ENCODE measurements at regions not wholly inside any gene's neighbourhood (a gene's known extent, or its start where the extent isn't known, plus 50 kb on each side); places are given as distances from the start of the nearest gene placed in this dataset.

GRCh38 chr1:87524021-87524754 lies 195.5 kb downstream of the LMO4 start:
- Histone ChIP-seq H3K27ac (ENCODE audit: low read depth, low read length) (no peak overlapping the region), H3K4me3 (ENCODE audit: low read depth, low read length) (no peak overlapping the region), H3K27me3 (ENCODE audit: insufficient read depth, low read length) (peaks cover 9% of the 10 kb centered on the region; the same call in 1 of the 2 replicates)

DNA sequence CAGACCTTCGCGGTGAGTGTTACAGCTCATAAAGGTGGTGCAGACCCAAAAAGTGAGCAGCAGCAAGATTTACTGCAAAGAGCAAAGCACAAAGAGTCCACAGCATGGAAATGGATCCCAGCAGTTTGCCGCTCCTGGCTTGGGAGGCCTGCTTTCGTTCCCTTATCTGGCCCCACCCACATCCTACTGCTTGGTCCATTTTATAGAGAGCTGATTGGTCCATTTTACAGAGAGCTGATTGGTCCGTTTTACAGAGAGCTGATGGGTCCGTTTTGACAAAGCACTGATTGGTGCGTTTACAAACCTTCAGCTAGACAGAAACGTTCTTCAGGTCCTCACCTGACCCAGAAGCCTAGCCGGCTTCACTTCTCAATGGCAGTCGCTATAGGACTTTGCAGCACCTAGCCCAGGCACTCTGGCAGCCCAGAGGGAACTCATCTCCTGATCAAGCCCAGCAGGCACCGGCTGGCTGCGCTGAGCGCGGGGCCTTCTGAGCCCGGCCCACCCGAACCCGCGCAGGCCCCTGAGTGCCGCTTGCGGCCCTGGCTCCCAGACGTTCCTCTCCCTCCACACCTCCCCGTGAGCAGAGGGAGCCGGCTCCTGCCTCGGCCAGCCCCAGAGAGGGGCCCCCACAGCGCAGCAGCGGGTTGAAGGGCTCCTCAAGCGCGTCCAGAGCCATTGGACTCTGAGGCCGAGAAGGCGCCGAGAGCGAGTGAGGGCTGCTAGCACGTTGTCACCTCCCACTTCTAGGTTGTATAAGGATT lies 200.3 kb downstream of the LMO4 start:
- Histone ChIP-seq H3K4me1 (ENCODE audit: control insufficient read depth, insufficient read depth, low read length, unreplicated experiment) (no peaks in the 10 kb centered on the region), H2AFZ (ENCODE audit: low read length, unreplicated experiment) (no peak overlapping the region), H3K79me2 (ENCODE audit: control insufficient read depth, insufficient read depth, low read length, unreplicated experiment) (no peaks in the 10 kb centered on the region), H3K36me3 (ENCODE audit: insufficient read depth, low read length) (no peaks in the 10 kb centered on the region), H3K27ac (ENCODE audit: low read depth, low read length) (no peak overlapping the region), H3K27me3 (ENCODE audit: insufficient read depth, low read length) (peaks cover 4% of the 10 kb centered on the region; the same call in 1 of the 2 replicates), H3K4me3 (ENCODE audit: low read depth, low read length) (no peak overlapping the region)

More at GRCh38 chr1:87524021-87524754, 195.5 kb downstream of the LMO4 start:
- Histone ChIP-seq H2AFZ (ENCODE audit: low read length, unreplicated experiment) (no peak overlapping the region), H3K79me2 (ENCODE audit: control insufficient read depth, insufficient read depth, low read length, unreplicated experiment) (no peaks in the 10 kb centered on the region), H3K36me3 (ENCODE audit: insufficient read depth, low read length) (no peaks in the 10 kb centered on the region), H3K4me1 (ENCODE audit: control insufficient read depth, insufficient read depth, low read length, unreplicated experiment) (no peaks in the 10 kb centered on the region)

DNA sequence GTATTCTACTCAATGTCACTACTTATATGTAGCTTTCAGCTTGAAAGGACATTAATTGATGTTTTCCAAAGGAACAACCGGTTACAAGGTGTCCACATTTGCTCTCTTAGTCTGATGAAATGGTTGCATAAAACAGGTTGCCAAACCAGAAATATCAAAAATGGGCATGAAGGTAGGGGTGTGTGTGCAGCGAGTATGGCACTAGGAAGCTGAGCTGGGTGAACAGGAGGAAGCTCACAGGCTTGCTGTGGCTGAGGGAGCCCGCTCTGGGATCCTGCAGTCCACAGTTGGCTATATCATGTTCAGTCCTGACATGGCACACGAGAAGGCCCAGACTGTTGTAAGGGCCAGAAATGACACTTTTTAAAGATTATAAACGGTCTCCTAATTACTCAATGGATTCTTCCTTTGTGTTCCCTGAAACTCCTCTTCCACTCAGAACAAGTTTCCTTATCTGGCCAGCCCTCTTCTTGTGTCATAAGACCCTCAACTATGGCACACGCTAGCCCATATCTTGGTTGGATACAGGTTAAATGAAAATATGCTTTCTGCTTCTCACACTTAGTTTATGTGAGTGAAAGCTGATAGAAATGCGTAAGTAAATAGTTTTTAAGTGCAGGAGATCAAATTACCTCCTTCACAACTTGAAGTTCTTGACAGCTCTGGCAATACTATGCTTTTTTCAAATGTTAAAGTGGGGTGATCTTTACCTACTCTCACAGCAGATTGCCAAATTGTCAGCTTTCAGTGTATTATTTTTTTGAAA lies 201.5 kb downstream of the LMO4 start:
- no peaks in the 10 kb centered on the region for H3K79me2 ChIP-seq (ENCODE audit: control insufficient read depth, insufficient read depth, low read length, unreplicated experiment)
- H3K4me1 ChIP-seq (ENCODE audit: control insufficient read depth, insufficient read depth, low read length, unreplicated experiment) = no peaks in the 10 kb centered on the region
- peaks cover 4% of the 10 kb centered on the region; the same call in 1 of the 2 replicates for H3K27me3 ChIP-seq (ENCODE audit: insufficient read depth, low read length)
- no peak overlapping the region for H3K4me3 ChIP-seq (ENCODE audit: low read depth, low read length)
- H3K27ac ChIP-seq (ENCODE audit: low read depth, low read length) = no peak overlapping the region
- no peak overlapping the region for H2AFZ ChIP-seq (ENCODE audit: low read length, unreplicated experiment)
- no peaks in the 10 kb centered on the region for H3K36me3 ChIP-seq (ENCODE audit: insufficient read depth, low read length)

GRCh38 chr1:87535551-87535950 lies 206.9 kb downstream of the LMO4 start:
- Histone ChIP-seq H3K4me1 (ENCODE audit: control insufficient read depth, insufficient read depth, low read length, unreplicated experiment) (no peaks in the 10 kb centered on the region), H3K79me2 (ENCODE audit: control insufficient read depth, insufficient read depth, low read length, unreplicated experiment) (no peaks in the 10 kb centered on the region), H3K36me3 (ENCODE audit: insufficient read depth, low read length) (no peaks in the 10 kb centered on the region), H3K27ac (ENCODE audit: low read depth, low read length) (no peak overlapping the region), H2AFZ (ENCODE audit: low read length, unreplicated experiment) (no peak overlapping the region), H3K4me3 (ENCODE audit: low read depth, low read length) (no peak overlapping the region), H3K27me3 (ENCODE audit: insufficient read depth, low read length) (no peaks in the 10 kb centered on the region)

DNA sequence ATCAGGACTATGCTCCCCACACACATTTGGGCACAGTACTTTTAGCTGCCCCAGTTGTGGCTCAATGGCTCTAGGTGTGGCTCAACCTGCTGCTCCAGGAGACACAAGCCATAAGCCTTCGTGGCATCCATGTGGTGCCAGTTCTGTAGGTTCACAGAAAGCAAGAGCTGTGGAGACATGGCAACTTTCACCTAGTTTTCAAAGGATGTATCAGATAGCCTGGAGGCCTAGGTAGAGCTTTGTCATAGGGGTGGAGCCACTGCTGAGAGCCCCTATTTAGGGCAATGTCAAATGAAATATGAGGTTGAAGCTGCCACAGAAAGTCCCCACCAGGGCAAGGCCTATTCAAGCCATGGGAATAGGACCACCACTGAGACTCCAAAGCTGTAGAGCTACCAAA lies 210.5 kb downstream of the LMO4 start:
- H3K4me1 ChIP-seq (ENCODE audit: control insufficient read depth, insufficient read depth, low read length, unreplicated experiment) = no peaks in the 10 kb centered on the region
- no peaks in the 10 kb centered on the region for H3K27me3 ChIP-seq (ENCODE audit: insufficient read depth, low read length)
- no peaks in the 10 kb centered on the region for H3K36me3 ChIP-seq (ENCODE audit: insufficient read depth, low read length)
- H3K79me2 ChIP-seq (ENCODE audit: control insufficient read depth, insufficient read depth, low read length, unreplicated experiment) = no peaks in the 10 kb centered on the region
- H2AFZ ChIP-seq (ENCODE audit: low read length, unreplicated experiment) = no peak overlapping the region
- no peak overlapping the region for H3K4me3 ChIP-seq (ENCODE audit: low read depth, low read length)
- no peak overlapping the region for H3K27ac ChIP-seq (ENCODE audit: low read depth, low read length)

DNA sequence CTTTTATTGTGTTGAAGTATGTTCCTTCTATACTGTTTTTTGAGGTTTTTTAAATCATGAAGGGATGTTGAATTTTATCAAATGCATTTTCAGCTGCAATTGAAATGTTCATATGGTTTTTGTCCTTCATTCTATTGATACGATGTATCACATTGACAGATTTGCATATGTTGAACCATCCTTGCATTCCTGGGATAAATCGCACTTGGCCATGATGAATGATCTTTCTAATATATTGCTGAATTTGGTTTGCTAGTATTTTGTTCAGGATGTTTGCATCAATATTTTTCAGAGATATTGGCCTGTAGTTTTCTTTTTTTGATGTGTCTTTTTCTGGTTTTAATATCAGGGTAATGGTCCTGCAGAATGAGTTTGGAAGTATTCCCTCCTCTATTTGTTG lies 214.0 kb downstream of the LMO4 start:
- Histone ChIP-seq H3K27ac (ENCODE audit: low read depth, low read length) (no peak overlapping the region), H3K79me2 (ENCODE audit: control insufficient read depth, insufficient read depth, low read length, unreplicated experiment) (no peaks in the 10 kb centered on the region), H3K4me1 (ENCODE audit: control insufficient read depth, insufficient read depth, low read length, unreplicated experiment) (no peaks in the 10 kb centered on the region), H3K4me3 (ENCODE audit: low read depth, low read length) (no peak overlapping the region), H3K36me3 (ENCODE audit: insufficient read depth, low read length) (no peaks in the 10 kb centered on the region), H3K27me3 (ENCODE audit: insufficient read depth, low read length) (no peaks in the 10 kb centered on the region), H2AFZ (ENCODE audit: low read length, unreplicated experiment) (no peak overlapping the region)

DNA sequence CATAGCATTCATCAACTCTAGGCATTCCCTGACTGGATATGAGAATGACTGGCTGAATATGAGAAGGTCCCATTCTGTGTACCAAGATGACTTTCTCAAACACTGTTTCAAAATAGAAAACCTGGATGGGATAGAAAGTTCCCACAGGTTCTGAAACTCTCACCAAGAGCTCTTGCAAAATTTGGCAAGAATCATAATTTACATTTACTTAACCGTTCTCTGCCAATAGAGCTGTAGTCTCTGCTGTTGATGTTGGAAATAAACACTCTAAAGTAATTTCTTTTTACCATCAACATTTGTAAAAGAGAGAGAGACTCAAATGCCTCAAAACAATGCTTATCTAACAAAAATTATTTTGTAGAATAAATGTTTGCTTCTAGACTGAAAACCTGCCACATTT lies 221.1 kb downstream of the LMO4 start:
- Histone ChIP-seq H2AFZ (ENCODE audit: low read length, unreplicated experiment) (no peak overlapping the region), H3K36me3 (ENCODE audit: insufficient read depth, low read length) (no peaks in the 10 kb centered on the region), H3K4me3 (ENCODE audit: low read depth, low read length) (no peak overlapping the region), H3K4me1 (ENCODE audit: control insufficient read depth, insufficient read depth, low read length, unreplicated experiment) (no peaks in the 10 kb centered on the region), H3K27me3 (ENCODE audit: insufficient read depth, low read length) (0 out of 2 replicates have a peak, but pooled peaks cover 4% of the 10 kb centered on the region), H3K79me2 (ENCODE audit: control insufficient read depth, insufficient read depth, low read length, unreplicated experiment) (no peaks in the 10 kb centered on the region), H3K27ac (ENCODE audit: low read depth, low read length) (no peak overlapping the region)

GRCh38 chr1:87553511-87553910 lies 224.8 kb downstream of the LMO4 start:
- Histone ChIP-seq H3K4me1 (ENCODE audit: control insufficient read depth, insufficient read depth, low read length, unreplicated experiment) (no peaks in the 10 kb centered on the region), H3K36me3 (ENCODE audit: insufficient read depth, low read length) (no peaks in the 10 kb centered on the region), H3K27ac (ENCODE audit: low read depth, low read length) (no peak overlapping the region), H3K79me2 (ENCODE audit: control insufficient read depth, insufficient read depth, low read length, unreplicated experiment) (no peaks in the 10 kb centered on the region), H3K4me3 (ENCODE audit: low read depth, low read length) (no peak overlapping the region), H2AFZ (ENCODE audit: low read length, unreplicated experiment) (no peak overlapping the region), H3K27me3 (ENCODE audit: insufficient read depth, low read length) (0 out of 2 replicates have a peak, but pooled peaks cover 4% of the 10 kb centered on the region)

DNA sequence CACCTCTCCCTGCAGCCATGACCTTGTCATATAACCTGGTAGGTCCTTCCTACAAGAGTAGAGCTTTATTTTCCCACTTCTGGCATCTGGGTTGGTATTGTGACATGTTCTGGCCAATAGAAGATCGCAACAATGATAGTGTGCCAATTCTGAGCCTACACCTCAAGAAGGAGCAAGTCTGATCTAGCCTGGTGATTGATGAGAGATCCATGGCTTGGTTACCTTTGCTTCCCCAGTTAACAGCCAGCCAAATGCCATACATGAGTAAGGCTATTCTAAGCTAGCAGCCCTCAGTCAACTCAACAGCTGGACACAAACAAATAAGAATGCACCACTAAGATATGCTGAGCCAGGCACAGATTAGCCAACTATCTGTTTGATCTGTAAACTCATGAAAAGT lies 226.7 kb downstream of the LMO4 start:
- no peak overlapping the region for H3K4me3 ChIP-seq (ENCODE audit: low read depth, low read length)
- H3K4me1 ChIP-seq (ENCODE audit: control insufficient read depth, insufficient read depth, low read length, unreplicated experiment) = no peaks in the 10 kb centered on the region
- no peaks in the 10 kb centered on the region for H3K27me3 ChIP-seq (ENCODE audit: insufficient read depth, low read length)
- no peak overlapping the region for H3K27ac ChIP-seq (ENCODE audit: low read depth, low read length)
- H2AFZ ChIP-seq (ENCODE audit: low read length, unreplicated experiment) = no peak overlapping the region
- no peaks in the 10 kb centered on the region for H3K36me3 ChIP-seq (ENCODE audit: insufficient read depth, low read length)
- H3K79me2 ChIP-seq (ENCODE audit: control insufficient read depth, insufficient read depth, low read length, unreplicated experiment) = no peaks in the 10 kb centered on the region

GRCh38 chr1:87556326-87556725 lies 227.6 kb downstream of the LMO4 start:
- H3K4me3 ChIP-seq (ENCODE audit: low read depth, low read length) = no peak overlapping the region
- no peaks in the 10 kb centered on the region for H3K79me2 ChIP-seq (ENCODE audit: control insufficient read depth, insufficient read depth, low read length, unreplicated experiment)
- H3K4me1 ChIP-seq (ENCODE audit: control insufficient read depth, insufficient read depth, low read length, unreplicated experiment) = no peaks in the 10 kb centered on the region
- no peak overlapping the region for H3K27ac ChIP-seq (ENCODE audit: low read depth, low read length)
- H3K36me3 ChIP-seq (ENCODE audit: insufficient read depth, low read length) = no peaks in the 10 kb centered on the region
- no peaks in the 10 kb centered on the region for H3K27me3 ChIP-seq (ENCODE audit: insufficient read depth, low read length)
- H2AFZ ChIP-seq (ENCODE audit: low read length, unreplicated experiment) = no peak overlapping the region
